ENCODE measurements at regions not wholly inside any gene's neighbourhood (a gene's known extent, or its start where the extent isn't known, plus 50 kb on each side); places are given as distances from the start of the nearest gene placed in this dataset.

DNA sequence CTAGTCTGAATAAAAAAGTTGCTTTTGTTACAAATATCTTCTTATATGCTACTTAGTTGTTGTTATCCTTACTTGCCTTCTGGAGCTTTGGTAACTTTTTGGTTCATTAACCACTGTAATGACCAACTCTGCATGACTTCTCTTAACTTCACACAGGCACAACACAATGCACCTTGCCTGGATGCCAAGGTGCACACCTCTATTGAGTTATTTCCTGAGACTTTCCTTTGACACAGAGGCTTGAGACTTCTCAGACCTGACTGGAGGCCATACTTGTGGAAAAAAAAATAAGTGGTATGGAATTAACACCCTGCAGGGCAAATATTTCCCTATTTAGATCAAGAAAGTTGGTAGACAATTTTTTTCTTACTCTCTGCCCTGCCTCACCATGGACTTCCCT lies 1925.6 kb downstream of the EFNA5 start:
- Histone ChIP-seq H3K9me3 (peaks cover 0 to 4% of the 10 kb centered on the region in 2 donors), H3K4me1 (no peaks in the 10 kb centered on the region), H3K27me3 (no peaks in the 10 kb centered on the region), H3K36me3 (no peaks in the 10 kb centered on the region), H3K27ac (no peak overlapping the region), H3K4me3 (no peak overlapping the region)
- DNase-seq (ENCODE audit: low spot score): no peak
- TF ChIP-seq, protein P1, sequence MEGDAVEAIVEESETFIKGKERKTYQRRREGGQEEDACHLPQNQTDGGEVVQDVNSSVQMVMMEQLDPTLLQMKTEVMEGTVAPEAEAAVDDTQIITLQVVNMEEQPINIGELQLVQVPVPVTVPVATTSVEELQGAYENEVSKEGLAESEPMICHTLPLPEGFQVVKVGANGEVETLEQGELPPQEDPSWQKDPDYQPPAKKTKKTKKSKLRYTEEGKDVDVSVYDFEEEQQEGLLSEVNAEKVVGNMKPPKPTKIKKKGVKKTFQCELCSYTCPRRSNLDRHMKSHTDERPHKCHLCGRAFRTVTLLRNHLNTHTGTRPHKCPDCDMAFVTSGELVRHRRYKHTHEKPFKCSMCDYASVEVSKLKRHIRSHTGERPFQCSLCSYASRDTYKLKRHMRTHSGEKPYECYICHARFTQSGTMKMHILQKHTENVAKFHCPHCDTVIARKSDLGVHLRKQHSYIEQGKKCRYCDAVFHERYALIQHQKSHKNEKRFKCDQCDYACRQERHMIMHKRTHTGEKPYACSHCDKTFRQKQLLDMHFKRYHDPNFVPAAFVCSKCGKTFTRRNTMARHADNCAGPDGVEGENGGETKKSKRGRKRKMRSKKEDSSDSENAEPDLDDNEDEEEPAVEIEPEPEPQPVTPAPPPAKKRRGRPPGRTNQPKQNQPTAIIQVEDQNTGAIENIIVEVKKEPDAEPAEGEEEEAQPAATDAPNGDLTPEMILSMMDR (IDR thresholded peaks at IDR 0.05): no peak

DNA sequence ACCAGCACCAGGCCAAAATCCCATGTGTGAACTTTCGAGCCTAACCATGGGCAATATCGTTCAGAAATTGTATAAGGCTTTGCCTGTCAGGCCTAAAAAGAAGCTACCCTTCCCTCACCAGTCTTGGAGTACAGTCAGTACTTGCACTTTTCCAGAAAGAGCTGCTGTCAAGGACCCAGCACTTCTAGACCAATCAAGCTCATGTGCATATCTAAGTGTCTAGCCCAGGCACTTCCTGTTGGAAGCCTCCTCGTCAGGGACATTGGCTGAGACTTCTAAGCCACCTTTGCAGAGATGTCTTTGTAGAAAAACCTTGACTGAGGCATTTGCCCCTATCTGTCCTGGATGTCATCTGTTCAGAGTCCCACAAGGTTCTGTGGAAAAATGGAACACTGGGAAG lies 1930.5 kb downstream of the EFNA5 start:
- Histone ChIP-seq H3K27ac (no peak overlapping the region), H3K27me3 (no peaks in the 10 kb centered on the region), H3K9me3 (peaks cover 0 to 14% of the 10 kb centered on the region in 2 donors), H3K4me3 (no peak overlapping the region), H3K4me1 (no peaks in the 10 kb centered on the region), H3K36me3 (no peaks in the 10 kb centered on the region)
- TF ChIP-seq, protein P1 (IDR thresholded peaks at IDR 0.05): no peak
- no peak for DNase-seq (ENCODE audit: low spot score)

DNA sequence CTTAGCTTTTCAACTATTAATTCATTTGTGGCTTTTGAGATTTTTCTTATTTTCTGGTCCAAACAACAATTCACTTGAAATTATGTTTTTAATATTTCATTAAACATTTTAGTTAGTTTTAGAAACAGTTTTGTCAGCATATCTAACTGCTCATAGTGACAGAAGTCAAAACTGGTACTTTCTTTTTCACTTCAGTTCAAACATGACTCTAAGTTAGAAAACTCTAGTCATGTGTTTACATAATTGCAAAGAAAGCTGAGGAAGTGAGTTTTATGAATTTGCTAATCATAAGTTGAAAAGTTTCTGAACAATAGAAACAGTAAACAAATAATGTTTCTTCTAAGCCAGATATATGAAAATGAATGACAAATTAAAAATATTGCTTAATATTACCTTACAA lies 1931.0 kb downstream of the EFNA5 start:
- no peaks in the 10 kb centered on the region for H3K36me3 ChIP-seq
- no peak for DNase-seq (ENCODE audit: low spot score)

DNA sequence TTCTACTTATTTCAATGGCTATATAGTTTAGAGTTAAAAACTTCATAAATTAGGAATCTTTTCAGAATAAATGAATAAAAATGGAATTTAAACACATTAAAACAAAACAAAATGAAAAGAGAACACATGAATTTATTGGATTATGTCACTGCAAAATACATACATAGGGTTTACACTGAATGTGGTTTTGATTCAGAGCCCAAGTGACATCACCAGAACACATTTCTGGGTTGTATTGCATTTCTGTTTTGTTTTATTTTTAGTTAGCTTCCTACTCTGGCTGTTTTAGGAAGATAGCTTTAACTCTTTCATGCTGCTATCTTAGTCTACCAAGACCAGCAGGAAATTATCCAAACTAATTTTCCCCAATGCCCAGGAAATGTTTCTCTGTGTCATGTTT lies 1935.0 kb downstream of the EFNA5 start:
- TF ChIP-seq, protein P1 (IDR thresholded peaks at IDR 0.05): no peak
- DNase-seq (ENCODE audit: low spot score): no peak
- Histone ChIP-seq H3K4me3 (no peak overlapping the region), H3K27ac (no peak overlapping the region), H3K27me3 (no peaks in the 10 kb centered on the region), H3K36me3 (no peaks in the 10 kb centered on the region), H3K9me3 (peaks cover 0 to 14% of the 10 kb centered on the region in 2 donors), H3K4me1 (no peaks in the 10 kb centered on the region)

More for the DNA sequence above, 1931.0 kb downstream of the EFNA5 start:
- Histone ChIP-seq H3K4me3 (no peak overlapping the region), H3K9me3 (peaks cover 0 to 14% of the 10 kb centered on the region in 2 donors), H3K27me3 (no peaks in the 10 kb centered on the region), H3K4me1 (no peaks in the 10 kb centered on the region), H3K27ac (no peak overlapping the region)
- TF ChIP-seq, protein P1 (IDR thresholded peaks at IDR 0.05): no peak

DNA sequence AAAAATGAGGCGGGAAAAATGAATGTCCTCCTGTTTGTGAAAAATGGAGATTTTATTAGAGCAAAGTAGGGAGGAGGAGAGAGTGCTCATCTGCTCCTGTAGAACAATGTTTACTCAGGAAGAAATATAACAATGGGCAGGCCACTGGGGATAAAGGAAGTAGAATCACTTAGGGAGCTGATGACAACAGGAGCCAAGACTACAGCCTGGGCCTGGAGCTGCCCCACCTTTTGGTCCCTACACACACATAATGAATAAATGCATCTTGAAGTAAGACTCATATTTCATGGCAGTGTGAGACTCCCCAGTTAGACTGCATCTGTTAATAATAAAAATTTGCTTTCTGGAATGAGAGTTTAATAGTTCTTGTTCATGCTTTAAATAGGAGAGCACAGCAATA lies 1939.8 kb downstream of the EFNA5 start:
- DNase-seq (ENCODE audit: low spot score): no peak
- no peak overlapping the region for H3K4me3 ChIP-seq
- no peak overlapping the region for H3K27ac ChIP-seq
- no peaks in the 10 kb centered on the region for H3K9me3 ChIP-seq
- no peaks in the 10 kb centered on the region for H3K4me1 ChIP-seq
- no peaks in the 10 kb centered on the region for H3K36me3 ChIP-seq
- TF ChIP-seq, protein P1 (IDR thresholded peaks at IDR 0.05): no peak
- no peaks in the 10 kb centered on the region for H3K27me3 ChIP-seq

DNA sequence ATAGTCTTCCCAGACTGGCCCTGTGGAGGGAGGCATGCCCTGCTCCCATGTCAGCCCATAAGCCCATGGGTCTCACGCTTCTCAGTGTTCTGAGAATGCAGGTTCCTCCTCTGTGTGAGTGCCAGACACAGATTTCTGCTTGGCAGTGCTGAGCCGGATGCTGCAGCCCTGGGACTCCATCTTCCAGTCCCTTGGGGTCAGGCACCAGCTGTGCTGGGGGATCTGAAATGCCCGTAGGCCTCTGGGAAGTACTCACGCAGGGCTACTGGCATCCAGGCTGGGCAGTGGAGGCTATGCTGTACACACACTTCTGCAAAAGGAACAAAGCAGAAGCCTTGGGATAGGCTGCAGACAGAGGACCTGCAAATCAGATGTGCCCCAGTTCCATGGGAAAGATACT lies 1944.6 kb downstream of the EFNA5 start:
- no peaks in the 10 kb centered on the region for H3K36me3 ChIP-seq
- H3K27me3 ChIP-seq: no peaks in the 10 kb centered on the region
- no peaks in the 10 kb centered on the region for H3K9me3 ChIP-seq
- TF ChIP-seq, protein P1 (IDR thresholded peaks at IDR 0.05): no peak
- H3K4me1 ChIP-seq: no peaks in the 10 kb centered on the region
- H3K27ac ChIP-seq: no peak overlapping the region
- no peak for DNase-seq (ENCODE audit: low spot score)
- H3K4me3 ChIP-seq: no peak overlapping the region
